HG03558 (cell line): ENCODE measurements at regions not wholly inside any gene's neighbourhood (a gene's known extent, or its start where the extent isn't known, plus 50 kb on each side); places are given as distances from the start of the nearest gene placed in this dataset.

Source experiments
- ATAC-seq: cut with Tn5 transposase; IDR thresholded peaks from one replicate; pipeline ENCODE4 v1.9.1; 2021; ENCODE audit warnings: moderate number of reproducible peaks; ENCODE audit not compliant: unreplicated experiment; ENCODE audit errors: extremely low read depth

DNA sequence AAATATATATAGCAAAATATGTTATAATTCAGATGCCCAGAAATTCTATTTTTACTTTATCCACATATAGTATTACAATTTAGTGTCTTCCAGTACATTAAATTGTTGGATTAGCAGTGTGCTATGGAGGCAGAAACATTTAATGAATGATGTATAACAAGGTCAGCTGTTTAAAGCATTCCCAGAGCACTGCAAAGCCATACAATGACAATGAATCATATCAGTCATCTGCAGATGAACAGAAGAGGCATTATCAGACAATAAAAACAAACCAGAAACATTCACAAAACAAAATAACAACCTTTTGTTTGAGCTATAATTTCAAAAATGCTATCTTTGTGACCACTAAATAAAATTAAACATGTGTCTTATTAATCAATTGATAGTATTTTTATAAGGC lies 524.2 kb downstream of the FAT4 start:
- no peak for ATAC-seq

DNA sequence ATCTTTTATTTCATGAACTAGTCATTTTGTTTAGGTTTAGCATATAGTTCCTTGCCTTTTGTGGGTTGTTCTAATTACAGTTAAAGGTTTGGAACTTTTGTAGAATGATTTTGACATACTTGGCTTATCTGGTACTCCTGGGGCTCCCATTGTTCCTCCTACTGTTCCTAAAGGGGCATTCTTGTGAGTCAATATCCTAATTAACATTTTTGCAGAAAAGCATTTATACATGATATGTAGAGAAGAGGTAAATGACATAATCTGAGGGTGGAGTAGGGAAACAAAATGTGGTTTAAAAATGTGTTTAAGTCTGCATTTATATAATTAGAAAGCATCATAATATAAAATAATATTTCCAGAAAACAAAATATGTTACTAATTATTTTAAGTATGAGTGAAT lies 529.2 kb downstream of the FAT4 start:
- no peak for ATAC-seq

- no peak for ATAC-seq
These were observed 532.8 kb downstream of the FAT4 start for GRCh38 chr4:125847518-125847917.

GRCh38 chr4:125849869-125850268 lies 535.1 kb downstream of the FAT4 start:
- no peak for ATAC-seq

DNA sequence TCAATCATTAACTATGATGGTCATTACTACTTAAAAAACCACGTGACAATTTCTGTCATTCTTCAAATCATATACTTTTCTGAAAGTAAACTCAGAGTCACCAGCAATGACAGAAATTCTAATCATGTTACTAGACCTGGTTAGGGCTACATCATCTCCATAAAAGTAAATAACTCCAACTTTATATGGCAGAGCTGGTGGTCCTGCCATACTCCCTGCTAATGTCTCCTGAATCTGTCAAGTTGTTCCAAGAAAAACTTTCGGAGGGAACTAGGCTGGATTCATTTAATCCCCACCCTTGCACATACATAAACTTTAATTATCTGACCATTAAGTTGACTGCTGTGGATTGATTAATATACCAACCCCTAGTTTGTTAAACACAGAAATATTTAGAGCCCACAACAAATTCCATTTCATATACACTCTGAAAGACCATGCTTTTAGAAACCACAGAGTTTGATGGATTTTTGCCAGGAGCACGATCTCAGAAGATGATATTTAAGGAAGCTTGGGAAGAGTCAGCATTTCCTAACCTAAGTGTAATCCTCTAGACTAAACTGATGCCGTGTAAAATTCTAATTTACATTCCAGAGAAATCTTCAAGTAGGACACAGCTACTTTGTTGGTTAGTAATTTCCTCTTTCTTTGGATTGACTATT lies 577.0 kb downstream of the FAT4 start:
- ATAC-seq = no peak

DNA sequence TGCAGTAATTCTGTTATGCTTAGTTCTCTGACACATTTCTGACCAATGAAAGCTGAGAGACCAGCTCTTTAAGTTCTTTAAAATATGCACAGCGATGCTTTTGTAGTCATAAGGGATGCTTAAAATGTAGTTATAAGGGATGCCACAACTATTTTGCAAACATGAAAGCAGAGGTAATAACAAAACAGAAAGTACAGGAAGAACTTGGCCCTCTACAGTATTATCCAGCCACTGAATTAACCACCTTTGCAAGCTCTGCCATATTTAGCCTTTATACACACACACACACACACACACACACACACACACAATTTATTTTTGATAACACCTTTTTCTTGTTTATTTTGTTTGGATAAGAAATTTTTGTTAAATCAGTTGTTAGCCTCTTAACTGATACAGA lies 590.0 kb downstream of the FAT4 start:
- ATAC-seq = no peak

- no peak for ATAC-seq
These were observed 596.3 kb downstream of the FAT4 start for GRCh38 chr4:125911058-125911457.

DNA sequence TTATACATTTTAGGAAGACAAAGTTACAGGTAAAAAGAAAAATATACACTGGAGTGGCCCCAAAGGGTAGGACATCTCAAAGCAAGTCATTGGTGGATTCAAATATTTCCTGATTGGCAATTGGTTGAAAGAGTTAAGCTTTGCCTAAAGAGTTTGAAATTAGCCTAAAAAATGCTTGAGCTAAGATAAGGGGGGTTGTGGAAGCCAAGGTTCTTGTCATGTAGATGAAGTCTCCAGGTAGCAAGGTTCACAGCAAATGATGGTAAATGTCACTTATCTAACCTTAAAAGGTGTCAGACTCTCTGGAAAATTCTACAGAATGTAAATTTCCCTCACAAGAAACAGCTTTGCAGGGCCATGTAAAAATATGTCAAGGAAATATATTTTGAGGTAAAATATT lies 596.7 kb downstream of the FAT4 start:
- no peak for ATAC-seq

- no peak for ATAC-seq
These were observed 602.8 kb downstream of the FAT4 start for GRCh38 chr4:125917559-125917958.

DNA sequence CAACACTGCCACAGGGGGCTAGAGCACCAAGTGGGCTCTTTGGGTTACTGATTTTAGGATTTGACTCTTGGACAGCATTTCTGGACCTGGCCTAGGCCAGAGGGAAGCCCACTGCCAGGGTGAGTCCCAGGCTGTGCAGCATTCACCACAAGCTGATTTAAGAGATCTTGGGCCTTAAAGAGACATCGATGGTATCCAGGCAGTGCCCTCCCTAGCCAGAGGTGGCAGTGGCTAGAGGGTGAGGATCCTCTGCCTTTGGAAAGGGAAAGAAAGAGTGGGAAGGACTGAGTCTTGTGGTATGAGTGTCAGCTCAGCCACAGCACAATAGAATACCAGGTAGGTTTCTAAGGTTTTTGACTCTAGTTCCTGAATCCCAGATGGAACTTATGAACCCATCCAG lies 613.9 kb downstream of the FAT4 start:
- ATAC-seq = no peak

GRCh38 chr4:125938541-125938940 lies 623.8 kb downstream of the FAT4 start:
- no peak for ATAC-seq

GRCh38 chr4:125940426-125940825 lies 625.7 kb downstream of the FAT4 start:
- no peak for ATAC-seq

- no peak for ATAC-seq
These were observed 630.2 kb downstream of the FAT4 start for GRCh38 chr4:125944966-125945365.

- ATAC-seq = no peak
These were observed 633.3 kb downstream of the FAT4 start for GRCh38 chr4:125948021-125948420.

- ATAC-seq = no peak
These were observed 636.6 kb downstream of the FAT4 start for GRCh38 chr4:125951261-125951887.

DNA sequence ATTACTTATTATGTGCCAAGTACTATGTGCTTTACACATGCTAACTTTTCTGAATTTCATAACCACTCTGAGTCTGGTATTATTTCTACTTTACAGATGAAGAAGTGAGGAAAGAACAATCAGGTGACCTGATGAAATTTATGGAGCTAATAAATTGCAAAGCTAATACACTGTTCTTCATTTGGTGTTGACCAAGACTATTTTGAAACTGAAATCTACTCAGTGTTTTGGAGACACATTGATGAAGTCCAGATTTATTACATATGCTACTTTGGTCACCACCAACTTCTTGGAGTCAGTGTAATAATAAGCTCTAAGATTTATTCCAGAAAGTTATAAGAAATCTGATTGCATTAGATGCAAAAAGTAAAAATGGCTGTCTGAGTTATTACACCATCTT lies 637.9 kb downstream of the FAT4 start:
- no peak for ATAC-seq

- ATAC-seq = no peak
These were observed 641.5 kb downstream of the FAT4 start for GRCh38 chr4:125956276-125956675.

DNA sequence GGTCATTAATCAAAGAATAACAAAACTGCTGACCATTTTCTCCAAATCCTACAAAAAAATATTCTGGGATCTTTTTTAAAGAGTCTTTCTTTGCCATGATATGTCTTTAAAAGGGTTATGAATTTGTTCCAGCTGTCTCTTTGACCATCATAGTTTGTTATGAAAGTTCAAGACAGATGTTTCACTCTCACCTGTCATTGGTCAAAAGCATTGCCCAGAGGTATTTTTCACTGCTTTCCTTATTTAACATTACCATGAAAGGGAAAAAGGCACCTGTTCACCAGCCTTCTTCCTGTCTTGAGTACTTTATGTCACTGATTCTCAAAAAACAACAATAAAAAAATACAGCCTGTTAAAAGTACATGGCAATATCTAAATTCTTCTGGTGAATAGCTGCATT lies 643.8 kb downstream of the FAT4 start:
- no peak for ATAC-seq

DNA sequence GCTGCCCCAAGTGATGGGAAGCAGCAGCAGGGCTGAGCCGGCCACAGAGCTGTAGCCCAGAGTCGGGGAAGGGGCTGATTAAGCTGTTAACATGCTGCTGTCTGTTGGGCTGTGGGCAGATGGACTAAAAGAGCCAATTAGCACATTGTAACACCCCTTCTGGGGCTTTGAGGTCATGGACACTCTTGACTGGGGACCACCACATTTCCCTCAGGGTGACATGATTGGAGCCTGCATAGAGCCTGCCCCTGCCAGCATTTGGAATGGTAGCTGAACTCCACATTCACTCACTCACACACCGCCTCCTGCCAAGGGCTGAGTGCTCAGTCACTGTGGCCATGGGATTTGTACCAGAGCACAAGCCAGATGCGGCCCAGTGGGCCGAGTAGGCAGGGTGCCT lies 646.9 kb downstream of the FAT4 start:
- ATAC-seq = no peak

DNA sequence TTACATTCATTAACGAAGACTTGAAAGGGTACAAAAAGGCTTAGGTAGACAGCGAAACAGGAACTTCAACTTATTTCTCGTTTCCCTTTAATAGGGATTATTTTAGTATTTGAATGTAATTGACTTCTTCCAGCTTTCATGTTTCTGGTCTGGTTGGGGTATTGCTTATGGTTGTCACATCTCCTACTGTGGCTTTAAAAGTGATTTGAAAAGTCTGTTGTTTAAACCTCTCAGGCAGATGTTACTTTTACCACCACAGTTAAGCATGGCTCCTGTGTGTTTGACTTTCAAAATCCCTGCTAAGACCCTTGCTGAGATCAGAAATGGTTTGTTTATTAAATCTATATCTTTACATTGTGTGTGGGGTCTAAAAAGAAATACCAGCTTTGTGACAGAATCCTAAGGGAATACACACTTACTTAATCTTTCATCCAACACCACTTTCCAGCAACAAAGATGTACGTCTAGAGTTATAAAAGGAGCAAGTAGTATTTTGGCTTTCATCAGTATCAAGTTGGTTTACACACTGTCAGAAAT lies 661.2 kb downstream of the FAT4 start:
- no peak for ATAC-seq

DNA sequence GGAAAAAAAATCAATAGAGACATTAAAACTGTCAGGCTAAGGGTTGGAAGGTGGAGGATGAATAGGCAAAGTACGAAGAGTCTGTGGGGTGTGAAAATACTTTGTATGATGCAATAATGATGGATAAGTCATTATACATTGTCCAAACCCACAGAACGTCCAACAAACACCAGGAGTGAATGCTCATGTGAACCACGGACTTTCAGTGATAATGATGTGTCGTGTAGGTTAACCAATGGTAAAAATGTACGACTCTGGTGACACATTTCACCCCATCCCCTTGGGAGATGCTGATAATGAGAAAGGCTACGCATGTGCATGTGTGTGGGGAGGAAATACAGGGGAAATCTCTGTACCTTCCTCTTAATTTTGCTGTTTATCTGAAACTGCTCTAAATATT lies 665.2 kb downstream of the FAT4 start:
- ATAC-seq = no peak

DNA sequence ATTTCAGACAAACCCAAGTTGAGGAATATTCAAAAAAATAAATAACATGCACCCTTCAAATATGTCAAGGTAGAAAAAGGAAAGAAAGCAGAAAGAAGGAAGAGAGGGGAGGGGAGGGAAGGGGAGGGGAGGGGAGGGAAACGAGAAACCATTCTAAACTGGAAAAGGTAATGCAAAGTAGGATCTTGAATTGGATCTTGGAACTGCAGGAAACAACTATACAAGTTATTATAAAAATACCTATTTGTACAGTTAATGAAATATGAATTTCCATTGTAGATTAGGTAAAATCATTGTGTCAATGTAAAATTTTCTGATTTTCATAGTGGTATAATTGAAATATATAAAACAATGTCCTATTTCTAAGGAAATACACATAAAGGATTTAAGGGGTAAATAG lies 668.4 kb downstream of the FAT4 start:
- no peak for ATAC-seq
